ENCODE measurements at regions not wholly inside any gene's neighbourhood (a gene's known extent, or its start where the extent isn't known, plus 50 kb on each side); places are given as distances from the start of the nearest gene placed in this dataset.

GRCh38 chr5:124440471-124440870, 306.0 kb downstream of the ZNF608 start:
- TF ChIP-seq CTCF (IDR thresholded peaks at IDR 0.05 in 4 of 5, conservative IDR thresholded peaks at IDR 0.05 in 1 of 5) (no peak), POLR2A (IDR thresholded peaks at IDR 0.05) (no peak)

Measured in gastrocnemius medialis (tissue), 4 donors.